ENCODE measurements at regions not wholly inside any gene's neighbourhood (a gene's known extent, or its start where the extent isn't known, plus 50 kb on each side); places are given as distances from the start of the nearest gene placed in this dataset.

- TF ChIP-seq POLR2AphosphoS5 (IDR thresholded peaks at IDR 0.05) = no peak
- no peak for TF ChIP-seq POLR2A (IDR thresholded peaks at IDR 0.05)
- TF ChIP-seq EP300 (IDR thresholded peaks at IDR 0.05) = no peak
Observed at GRCh38 chr14:39784461-39784860, 352.2 kb upstream of the FBXO33 start.
